Activated naive CD8-positive, alpha-beta T cell treated with anti-CD3 and anti-CD28 coated beads, Interleukin-2, amount 50 U/mL, for 24 hours (primary cell): ENCODE measurements at regions not wholly inside any gene's neighbourhood (a gene's known extent, or its start where the extent isn't known, plus 50 kb on each side); places are given as distances from the start of the nearest gene placed in this dataset.
"Not testable (repeated sequence)": the region's sequence is repeated elsewhere in the genome, so short reads cannot be mapped to it uniquely, and the experiment has no call there.

Experiments used
- ATAC-seq: fragments of 150-1000 bp; cut with Tn5 transposase; one replicate; pipeline ENCODE4 v1.10.0; 2021
- DNase-seq: peaks from one replicate; pipeline ENCODE4 v3.0.0; 2021
- H3K27ac Mint-ChIP-seq: one replicate; pipeline ENCODE4 v1.8.0; 2021; ENCODE audit warnings: mild to moderate bottlenecking, mixed read lengths
- H3K27me3 Mint-ChIP-seq: one replicate; pipeline ENCODE4 v1.8.0; 2021; ENCODE audit warnings: mixed read lengths
- H3K36me3 Mint-ChIP-seq: one replicate; pipeline ENCODE4 v1.8.0; 2021; ENCODE audit warnings: low read depth, mixed read lengths
- H3K4me1 Mint-ChIP-seq: one replicate; pipeline ENCODE4 v1.8.0; 2021; ENCODE audit warnings: mixed read lengths
- H3K4me3 Mint-ChIP-seq: one replicate; pipeline ENCODE4 v1.8.0; 2021; ENCODE audit warnings: mild to moderate bottlenecking, moderate library complexity, mixed read lengths
- H3K9me3 Mint-ChIP-seq: one replicate; pipeline ENCODE4 v1.8.0; 2021; ENCODE audit warnings: mixed read lengths

- Mint-ChIP-seq H3K9me3 (peaks cover 4% of the 10 kb centered on the region), H3K27ac (no peak overlapping the region), H3K27me3 (peaks cover 2% of the 10 kb centered on the region), H3K4me1 (no peaks in the 10 kb centered on the region), H3K4me3 (no peak overlapping the region), H3K36me3 (no peaks in the 10 kb centered on the region)
- DNase-seq (no peak), ATAC-seq (no peak)
Measured at GRCh38 chr5:153373130-153373498, 117.4 kb upstream of the GRIA1 start.

GRCh38 chr5:153381630-153382029 is 108.8 kb upstream of the GRIA1 start:
- not testable (repeated sequence) for DNase-seq, H3K4me3 Mint-ChIP-seq, H3K36me3 Mint-ChIP-seq, H3K4me1 Mint-ChIP-seq, ATAC-seq, H3K27ac Mint-ChIP-seq, H3K27me3 Mint-ChIP-seq, H3K9me3 Mint-ChIP-seq

GRCh38 chr5:153390569-153390968 is 99.9 kb upstream of the GRIA1 start:
- Mint-ChIP-seq H3K9me3 (no peaks in the 10 kb centered on the region), H3K36me3 (no peaks in the 10 kb centered on the region), H3K4me3 (no peak overlapping the region), H3K4me1 (no peaks in the 10 kb centered on the region), H3K27me3 (no peaks in the 10 kb centered on the region), H3K27ac (no peak overlapping the region)
- no peak for ATAC-seq
- no peak for DNase-seq

GRCh38 chr5:153399595-153399994 is 90.9 kb upstream of the GRIA1 start:
- ATAC-seq = no peak
- no peaks in the 10 kb centered on the region for H3K27me3 Mint-ChIP-seq
- H3K9me3 Mint-ChIP-seq = no peaks in the 10 kb centered on the region

GRCh38 chr5:153400931-153401330 is 89.5 kb upstream of the GRIA1 start:
- H3K27ac Mint-ChIP-seq = no peak overlapping the region
- H3K36me3 Mint-ChIP-seq = no peaks in the 10 kb centered on the region
- H3K27me3 Mint-ChIP-seq = no peaks in the 10 kb centered on the region
- DNase-seq (no peak), ATAC-seq (no peak)
- no peaks in the 10 kb centered on the region for H3K9me3 Mint-ChIP-seq
- H3K4me1 Mint-ChIP-seq = no peaks in the 10 kb centered on the region
- H3K4me3 Mint-ChIP-seq = no peak overlapping the region

More at GRCh38 chr5:153399595-153399994, 90.9 kb upstream of the GRIA1 start:
- DNase-seq = no peak
- Mint-ChIP-seq H3K4me3 (no peak overlapping the region), H3K36me3 (no peaks in the 10 kb centered on the region), H3K27ac (no peak overlapping the region), H3K4me1 (no peaks in the 10 kb centered on the region)

- no peak for ATAC-seq
- Mint-ChIP-seq H3K4me3 (no peak overlapping the region), H3K4me1 (no peaks in the 10 kb centered on the region), H3K27ac (no peak overlapping the region), H3K36me3 (no peaks in the 10 kb centered on the region), H3K9me3 (peaks cover 2% of the 10 kb centered on the region), H3K27me3 (no peaks in the 10 kb centered on the region)
- no peak for DNase-seq
Measured at GRCh38 chr5:153402550-153402949, 87.9 kb upstream of the GRIA1 start.

GRCh38 chr5:153403470-153403869 is 87.0 kb upstream of the GRIA1 start:
- DNase-seq = no peak
- H3K9me3 Mint-ChIP-seq = peaks cover 3% of the 10 kb centered on the region
- no peaks in the 10 kb centered on the region for H3K4me1 Mint-ChIP-seq
- H3K27ac Mint-ChIP-seq = no peak overlapping the region
- no peak for ATAC-seq
- no peaks in the 10 kb centered on the region for H3K27me3 Mint-ChIP-seq
- H3K36me3 Mint-ChIP-seq = no peaks in the 10 kb centered on the region
- no peak overlapping the region for H3K4me3 Mint-ChIP-seq

- H3K4me3 Mint-ChIP-seq = no peak overlapping the region
- DNase-seq = no peak
- no peak overlapping the region for H3K27ac Mint-ChIP-seq
- no peaks in the 10 kb centered on the region for H3K27me3 Mint-ChIP-seq
- H3K4me1 Mint-ChIP-seq = no peaks in the 10 kb centered on the region
- no peak for ATAC-seq
- no peaks in the 10 kb centered on the region for H3K36me3 Mint-ChIP-seq
- peaks cover 3% of the 10 kb centered on the region for H3K9me3 Mint-ChIP-seq
Measured at GRCh38 chr5:153404747-153405146, 85.7 kb upstream of the GRIA1 start.

- no peak for ATAC-seq
- H3K36me3 Mint-ChIP-seq = no peaks in the 10 kb centered on the region
- peaks cover 2% of the 10 kb centered on the region for H3K27me3 Mint-ChIP-seq
- no peaks in the 10 kb centered on the region for H3K9me3 Mint-ChIP-seq
- H3K4me3 Mint-ChIP-seq = no peak overlapping the region
- H3K4me1 Mint-ChIP-seq = no peaks in the 10 kb centered on the region
- H3K27ac Mint-ChIP-seq = no peak overlapping the region
- DNase-seq = no peak
Measured at GRCh38 chr5:153421676-153422075, 68.8 kb upstream of the GRIA1 start.

GRCh38 chr5:153425914-153426313 is 64.6 kb upstream of the GRIA1 start:
- Mint-ChIP-seq H3K4me1 (no peaks in the 10 kb centered on the region), H3K36me3 (no peaks in the 10 kb centered on the region), H3K27ac (no peak overlapping the region), H3K27me3 (no peaks in the 10 kb centered on the region), H3K9me3 (no peaks in the 10 kb centered on the region), H3K4me3 (no peak overlapping the region)
- ATAC-seq = no peak
- peak; percentile 6 for DNase-seq

GRCh38 chr5:153429761-153430380 is 60.6 kb upstream of the GRIA1 start:
- DNase-seq = no peak
- no peak overlapping the region for H3K4me3 Mint-ChIP-seq
- no peaks in the 10 kb centered on the region for H3K4me1 Mint-ChIP-seq
- no peak overlapping the region for H3K27ac Mint-ChIP-seq
- no peak for ATAC-seq
- no peaks in the 10 kb centered on the region for H3K36me3 Mint-ChIP-seq
- H3K9me3 Mint-ChIP-seq = no peaks in the 10 kb centered on the region
- no peaks in the 10 kb centered on the region for H3K27me3 Mint-ChIP-seq

GRCh38 chr5:153432583-153432982 is 57.9 kb upstream of the GRIA1 start:
- Mint-ChIP-seq H3K27ac (no peak overlapping the region), H3K36me3 (no peaks in the 10 kb centered on the region), H3K4me1 (no peaks in the 10 kb centered on the region), H3K9me3 (no peaks in the 10 kb centered on the region), H3K4me3 (no peak overlapping the region), H3K27me3 (no peaks in the 10 kb centered on the region)
- DNase-seq (no peak), ATAC-seq (no peak)

GRCh38 chr5:153437251-153437650 is 53.2 kb upstream of the GRIA1 start:
- Mint-ChIP-seq H3K27ac (no peak overlapping the region), H3K9me3 (peaks cover 3% of the 10 kb centered on the region), H3K27me3 (no peaks in the 10 kb centered on the region), H3K36me3 (no peaks in the 10 kb centered on the region), H3K4me1 (no peaks in the 10 kb centered on the region), H3K4me3 (no peak overlapping the region)
- ATAC-seq (no peak), DNase-seq (no peak)

- Mint-ChIP-seq H3K27ac (no peak overlapping the region), H3K36me3 (no peaks in the 10 kb centered on the region), H3K4me3 (no peak overlapping the region), H3K9me3 (peaks cover 3% of the 10 kb centered on the region), H3K4me1 (no peaks in the 10 kb centered on the region), H3K27me3 (no peaks in the 10 kb centered on the region)
- no peak for DNase-seq
- ATAC-seq = no peak
Measured at GRCh38 chr5:153439130-153439529, 51.3 kb upstream of the GRIA1 start.
